ENCODE measurements at regions not wholly inside any gene's neighbourhood (a gene's known extent, or its start where the extent isn't known, plus 50 kb on each side); places are given as distances from the start of the nearest gene placed in this dataset.

DNA sequence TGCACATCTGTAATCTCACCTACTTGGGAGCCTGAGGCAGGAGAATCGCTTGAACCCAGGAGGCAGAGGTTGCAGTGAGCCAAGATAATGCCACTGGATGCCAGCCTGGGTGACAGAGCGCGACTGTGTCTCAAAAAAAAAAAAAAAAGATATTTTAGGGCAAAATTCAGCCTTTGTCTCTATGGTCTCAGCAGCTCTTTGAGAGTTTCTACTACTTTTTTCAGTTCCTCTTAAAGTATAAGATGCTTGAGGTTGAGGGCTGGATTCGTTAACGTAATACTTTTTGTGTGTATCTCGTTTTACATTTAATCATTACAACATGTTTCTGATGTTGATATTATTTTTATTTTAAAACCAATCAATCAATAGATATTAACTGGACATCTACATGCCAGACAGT lies 381.2 kb upstream of the TBL1XR1 start:
- H3K4me1 ChIP-seq (ENCODE audit: insufficient read depth, low read length), result no peaks in the 10 kb centered on the region
- no peaks in the 10 kb centered on the region for H3K27me3 ChIP-seq (ENCODE audit: insufficient read depth, low read length)
- H3K36me3 ChIP-seq (ENCODE audit: insufficient read depth, low read depth, low read length), result no peaks in the 10 kb centered on the region
- no peaks in the 10 kb centered on the region for H3K9me3 ChIP-seq (ENCODE audit: insufficient read depth, low read depth, low read length)
- H3K4me3 ChIP-seq (ENCODE audit: low read length), result no peak overlapping the region
- H3K9ac ChIP-seq (ENCODE audit: low read depth, low read length), result no peak overlapping the region
- H3K27ac ChIP-seq (ENCODE audit: low read length), result no peak overlapping the region

- no peaks in the 10 kb centered on the region for H3K9me3 ChIP-seq (ENCODE audit: insufficient read depth, low read depth, low read length)
- H3K4me3 ChIP-seq (ENCODE audit: low read length), result no peak overlapping the region
- H3K27me3 ChIP-seq (ENCODE audit: insufficient read depth, low read length), result no peaks in the 10 kb centered on the region
- H3K36me3 ChIP-seq (ENCODE audit: insufficient read depth, low read depth, low read length), result no peaks in the 10 kb centered on the region
- H3K9ac ChIP-seq (ENCODE audit: low read depth, low read length), result no peak overlapping the region
- no peaks in the 10 kb centered on the region for H3K4me1 ChIP-seq (ENCODE audit: insufficient read depth, low read length)
- no peak overlapping the region for H3K27ac ChIP-seq (ENCODE audit: low read length)
Measured at GRCh38 chr3:177579419-177579818, 382.1 kb upstream of the TBL1XR1 start.

- Histone ChIP-seq H3K27ac (ENCODE audit: low read length) (no peak overlapping the region), H3K9ac (ENCODE audit: low read depth, low read length) (no peak overlapping the region), H3K4me1 (ENCODE audit: insufficient read depth, low read length) (no peaks in the 10 kb centered on the region)
Measured at GRCh38 chr3:177580437-177580836, 383.2 kb upstream of the TBL1XR1 start.

DNA sequence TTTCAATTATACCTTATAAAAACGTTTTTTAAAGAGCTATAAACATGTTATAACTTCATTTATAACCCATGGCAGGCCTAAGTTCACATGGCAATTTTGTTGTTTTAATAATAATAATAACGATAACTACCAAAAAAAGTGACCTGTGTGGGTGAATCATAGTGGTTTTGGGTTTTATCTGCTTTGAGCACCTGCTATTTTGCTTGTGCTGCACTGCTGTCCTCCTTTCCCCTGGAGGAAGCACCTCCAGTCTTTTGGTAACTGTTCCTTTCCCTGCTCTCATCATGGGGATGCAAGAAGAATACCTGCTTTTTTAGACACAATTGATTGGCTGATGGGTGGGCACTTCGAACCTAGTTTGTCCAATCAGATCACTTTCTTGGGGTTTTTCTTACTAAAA lies 388.0 kb upstream of the TBL1XR1 start:
- no peak overlapping the region for H3K27ac ChIP-seq (ENCODE audit: low read length)
- H3K4me1 ChIP-seq (ENCODE audit: insufficient read depth, low read length), result peaks cover 12% of the 10 kb centered on the region
- H3K4me3 ChIP-seq (ENCODE audit: low read length), result no peak overlapping the region
- H3K27me3 ChIP-seq (ENCODE audit: insufficient read depth, low read length), result no peaks in the 10 kb centered on the region
- H3K9ac ChIP-seq (ENCODE audit: low read depth, low read length), result no peak overlapping the region
- H3K9me3 ChIP-seq (ENCODE audit: insufficient read depth, low read depth, low read length), result no peaks in the 10 kb centered on the region; the same call in 1 of the 2 replicates
- no peaks in the 10 kb centered on the region for H3K36me3 ChIP-seq (ENCODE audit: insufficient read depth, low read depth, low read length)

More at GRCh38 chr3:177580437-177580836, 383.2 kb upstream of the TBL1XR1 start:
- no peaks in the 10 kb centered on the region for H3K27me3 ChIP-seq (ENCODE audit: insufficient read depth, low read length)
- H3K4me3 ChIP-seq (ENCODE audit: low read length), result no peak overlapping the region
- no peaks in the 10 kb centered on the region for H3K9me3 ChIP-seq (ENCODE audit: insufficient read depth, low read depth, low read length)
- no peaks in the 10 kb centered on the region for H3K36me3 ChIP-seq (ENCODE audit: insufficient read depth, low read depth, low read length)

GRCh38 chr3:177589041-177589650 lies 391.9 kb upstream of the TBL1XR1 start:
- peaks cover 12% of the 10 kb centered on the region for H3K4me1 ChIP-seq (ENCODE audit: insufficient read depth, low read length)

GRCh38 chr3:177589911-177590381 lies 392.7 kb upstream of the TBL1XR1 start:
- no peaks in the 10 kb centered on the region; the same call in 1 of the 2 replicates for H3K9me3 ChIP-seq (ENCODE audit: insufficient read depth, low read depth, low read length)
- no peak overlapping the region for H3K27ac ChIP-seq (ENCODE audit: low read length)
- H3K36me3 ChIP-seq (ENCODE audit: insufficient read depth, low read depth, low read length), result no peaks in the 10 kb centered on the region
- peaks cover 12% of the 10 kb centered on the region for H3K4me1 ChIP-seq (ENCODE audit: insufficient read depth, low read length)
- H3K4me3 ChIP-seq (ENCODE audit: low read length), result no peak overlapping the region; the same call in 1 of the 2 replicates
- no peak overlapping the region for H3K9ac ChIP-seq (ENCODE audit: low read depth, low read length)
- no peaks in the 10 kb centered on the region for H3K27me3 ChIP-seq (ENCODE audit: insufficient read depth, low read length)

More at GRCh38 chr3:177589041-177589650, 391.9 kb upstream of the TBL1XR1 start:
- Histone ChIP-seq H3K27me3 (ENCODE audit: insufficient read depth, low read length) (no peaks in the 10 kb centered on the region), H3K27ac (ENCODE audit: low read length) (no peak overlapping the region), H3K36me3 (ENCODE audit: insufficient read depth, low read depth, low read length) (no peaks in the 10 kb centered on the region), H3K4me3 (ENCODE audit: low read length) (no peak overlapping the region), H3K9ac (ENCODE audit: low read depth, low read length) (no peak overlapping the region), H3K9me3 (ENCODE audit: insufficient read depth, low read depth, low read length) (no peaks in the 10 kb centered on the region; the same call in 1 of the 2 replicates)

DNA sequence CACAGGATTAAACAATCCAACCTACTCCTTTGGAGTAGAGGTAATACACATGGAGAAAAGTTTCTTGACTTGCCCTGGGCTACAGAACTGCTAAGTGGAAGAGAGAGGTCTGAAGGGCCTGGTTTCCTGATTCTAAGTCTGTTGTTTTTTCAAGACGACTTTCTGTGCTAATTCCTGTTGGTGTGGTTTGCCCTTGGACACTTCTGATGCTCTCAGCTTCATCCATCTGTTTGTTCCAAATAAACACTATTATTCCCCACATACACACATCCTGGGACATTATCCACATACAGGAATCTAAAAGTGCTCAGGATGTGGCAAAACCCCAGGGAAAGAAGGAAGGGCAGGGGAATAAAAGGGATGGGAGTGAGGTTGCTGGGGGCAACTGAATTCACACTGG lies 393.5 kb upstream of the TBL1XR1 start:
- peaks cover 12% of the 10 kb centered on the region for H3K4me1 ChIP-seq (ENCODE audit: insufficient read depth, low read length)

DNA sequence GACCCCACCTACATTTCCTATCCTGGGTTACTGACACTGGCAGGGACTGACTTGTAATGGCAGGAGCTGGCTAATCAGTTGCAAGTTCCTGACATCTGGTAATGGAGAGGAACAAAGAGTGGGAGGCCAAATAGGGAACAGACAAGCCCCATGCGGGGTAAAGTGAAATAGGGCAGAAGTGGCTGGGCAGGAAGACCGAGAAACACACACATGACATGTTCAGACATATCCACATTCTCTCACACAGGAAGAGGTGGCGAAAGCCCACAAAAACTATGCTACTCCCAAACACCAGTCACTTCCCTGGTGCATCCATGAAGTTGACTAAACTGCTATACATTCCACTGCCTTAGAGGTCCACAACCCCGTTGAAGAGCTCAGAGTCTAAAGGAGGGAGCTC lies 394.1 kb upstream of the TBL1XR1 start:
- Histone ChIP-seq H3K4me3 (ENCODE audit: low read length) (no peak overlapping the region), H3K9me3 (ENCODE audit: insufficient read depth, low read depth, low read length) (no peaks in the 10 kb centered on the region; the same call in 1 of the 2 replicates), H3K9ac (ENCODE audit: low read depth, low read length) (no peak overlapping the region), H3K27me3 (ENCODE audit: insufficient read depth, low read length) (no peaks in the 10 kb centered on the region), H3K4me1 (ENCODE audit: insufficient read depth, low read length) (peaks cover 12% of the 10 kb centered on the region), H3K36me3 (ENCODE audit: insufficient read depth, low read depth, low read length) (no peaks in the 10 kb centered on the region), H3K27ac (ENCODE audit: low read length) (no peak overlapping the region)

More for the DNA sequence above, 393.5 kb upstream of the TBL1XR1 start:
- no peak overlapping the region for H3K4me3 ChIP-seq (ENCODE audit: low read length)
- no peaks in the 10 kb centered on the region for H3K36me3 ChIP-seq (ENCODE audit: insufficient read depth, low read depth, low read length)
- no peaks in the 10 kb centered on the region for H3K27me3 ChIP-seq (ENCODE audit: insufficient read depth, low read length)
- no peak overlapping the region for H3K27ac ChIP-seq (ENCODE audit: low read length)
- no peaks in the 10 kb centered on the region; the same call in 1 of the 2 replicates for H3K9me3 ChIP-seq (ENCODE audit: insufficient read depth, low read depth, low read length)
- no peak overlapping the region for H3K9ac ChIP-seq (ENCODE audit: low read depth, low read length)

- Histone ChIP-seq H3K9me3 (ENCODE audit: insufficient read depth, low read depth, low read length) (no peaks in the 10 kb centered on the region), H3K36me3 (ENCODE audit: insufficient read depth, low read depth, low read length) (no peaks in the 10 kb centered on the region), H3K9ac (ENCODE audit: low read depth, low read length) (no peak overlapping the region), H3K27ac (ENCODE audit: low read length) (no peak overlapping the region), H3K27me3 (ENCODE audit: insufficient read depth, low read length) (no peaks in the 10 kb centered on the region), H3K4me1 (ENCODE audit: insufficient read depth, low read length) (peaks cover 32% of the 10 kb centered on the region), H3K4me3 (ENCODE audit: low read length) (no peak overlapping the region)
Measured at GRCh38 chr3:177594096-177594495, 396.8 kb upstream of the TBL1XR1 start.

GRCh38 chr3:177595530-177596188 lies 398.4 kb upstream of the TBL1XR1 start:
- Histone ChIP-seq H3K9me3 (ENCODE audit: insufficient read depth, low read depth, low read length) (no peaks in the 10 kb centered on the region), H3K4me1 (ENCODE audit: insufficient read depth, low read length) (peaks cover 20% of the 10 kb centered on the region), H3K36me3 (ENCODE audit: insufficient read depth, low read depth, low read length) (no peaks in the 10 kb centered on the region), H3K4me3 (ENCODE audit: low read length) (no peak overlapping the region), H3K9ac (ENCODE audit: low read depth, low read length) (no peak overlapping the region), H3K27me3 (ENCODE audit: insufficient read depth, low read length) (no peaks in the 10 kb centered on the region), H3K27ac (ENCODE audit: low read length) (no peak overlapping the region)

- Histone ChIP-seq H3K36me3 (ENCODE audit: insufficient read depth, low read depth, low read length) (no peaks in the 10 kb centered on the region), H3K27ac (ENCODE audit: low read length) (no peak overlapping the region), H3K27me3 (ENCODE audit: insufficient read depth, low read length) (no peaks in the 10 kb centered on the region), H3K9ac (ENCODE audit: low read depth, low read length) (no peak overlapping the region), H3K4me1 (ENCODE audit: insufficient read depth, low read length) (peaks cover 20% of the 10 kb centered on the region), H3K9me3 (ENCODE audit: insufficient read depth, low read depth, low read length) (no peaks in the 10 kb centered on the region), H3K4me3 (ENCODE audit: low read length) (no peak overlapping the region)
Measured at GRCh38 chr3:177596248-177596815, 399.1 kb upstream of the TBL1XR1 start.

DNA sequence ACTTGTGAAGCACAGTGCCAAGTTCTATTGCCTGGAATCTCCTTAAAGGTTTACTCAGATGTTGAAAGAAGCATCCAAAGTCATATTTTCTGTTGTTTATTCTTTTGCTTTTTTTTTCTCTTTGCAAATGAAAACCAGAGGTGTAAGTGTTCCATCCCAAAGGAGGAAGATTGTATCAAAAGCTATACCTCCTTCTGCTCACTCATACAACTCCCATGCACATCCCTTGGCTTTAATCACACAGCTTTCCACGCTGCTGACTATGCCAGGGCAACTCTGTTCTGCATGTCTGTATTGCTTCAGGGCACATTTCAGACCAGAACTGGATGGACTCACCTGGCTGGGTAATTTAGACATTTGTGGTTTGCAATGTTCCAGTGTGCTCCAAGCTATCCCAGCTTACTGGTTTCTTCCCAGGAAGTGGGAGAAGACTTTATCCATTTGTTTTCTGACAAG lies 399.6 kb upstream of the TBL1XR1 start:
- H3K4me3 ChIP-seq (ENCODE audit: low read length), result no peak overlapping the region
- peaks cover 20% of the 10 kb centered on the region for H3K4me1 ChIP-seq (ENCODE audit: insufficient read depth, low read length)
- H3K9me3 ChIP-seq (ENCODE audit: insufficient read depth, low read depth, low read length), result no peaks in the 10 kb centered on the region
- H3K27ac ChIP-seq (ENCODE audit: low read length), result no peak overlapping the region
- H3K27me3 ChIP-seq (ENCODE audit: insufficient read depth, low read length), result no peaks in the 10 kb centered on the region
- H3K36me3 ChIP-seq (ENCODE audit: insufficient read depth, low read depth, low read length), result no peaks in the 10 kb centered on the region
- H3K9ac ChIP-seq (ENCODE audit: low read depth, low read length), result no peak overlapping the region
